HepG2 (cell line): ENCODE measurements at regions not wholly inside any gene's neighbourhood (a gene's known extent, or its start where the extent isn't known, plus 50 kb on each side); places are given as distances from the start of the nearest gene placed in this dataset.
A peak's percentile ranks its signal among the peaks of the same experiment; 100 is the strongest.

Source experiments
- BCL6 ChIP-seq: IDR thresholded peaks from 2 replicates; pipeline ENCODE4 v1.6.1; 2016; ENCODE audit warnings: missing genetic modification reagents, missing compliant biosample characterization
- FOXA3 ChIP-seq: IDR thresholded peaks from 2 replicates; pipeline ENCODE4 v1.6.1; 2016; ENCODE audit warnings: missing genetic modification reagents, missing compliant biosample characterization
- HOXA9 ChIP-seq: sonication (generic); formaldehyde crosslinking; IDR thresholded peaks from 2 replicates; pipeline ENCODE4 v1.8.1; 2022; ENCODE audit warnings: missing genetic modification reagents, mild to moderate bottlenecking, moderate library complexity, borderline replicate concordance
- KDM1A ChIP-seq: IDR thresholded peaks from 2 replicates; pipeline ENCODE4 v1.6.1; 2016; ENCODE audit warnings: missing compliant biosample characterization
- KLF16 ChIP-seq, 2 experiments: sonication (generic) in 1 of 2; formaldehyde crosslinking in 1 of 2; IDR thresholded peaks; 2 replicates each; pipeline versions ENCODE4 v1.6.1 to v1.8.0; 2016 to 2023; ENCODE audit warnings: missing genetic modification reagents in 2 of 2, missing compliant biosample characterization in 1 of 2
- MIER3 ChIP-seq: IDR thresholded peaks from 2 replicates; pipeline ENCODE4 v1.6.1; 2016; ENCODE audit warnings: missing compliant biosample characterization, borderline replicate concordance
- NFKB2 ChIP-seq: sonication (generic); formaldehyde crosslinking; IDR thresholded peaks from 2 replicates; pipeline ENCODE4 v1.4.0; 2020; ENCODE audit warnings: missing genetic modification reagents, borderline replicate concordance
- NFRKB ChIP-seq: fragments of 450-650 bp; IDR thresholded peaks from 2 replicates; pipeline ENCODE4 v1.6.1; 2017
- NPAS2 ChIP-seq: sonication (generic); formaldehyde crosslinking; IDR thresholded peaks from 2 replicates; pipeline ENCODE4 v1.8.0; 2022; ENCODE audit warnings: mild to moderate bottlenecking, missing genetic modification reagents, borderline replicate concordance
- NR2F1 ChIP-seq, 2 experiments: fragments of 450-650 bp in 1 of 2; formaldehyde crosslinking in 1 of 2; IDR thresholded peaks; 2 replicates each; pipeline versions ENCODE4 v1.5.0 to v1.6.1; 2016 to 2020; ENCODE audit warnings: mild to moderate bottlenecking in 1 of 2, missing compliant biosample characterization in 1 of 2, missing genetic modification reagents in 1 of 2, moderate library complexity in 1 of 2
- PHF21A ChIP-seq: sonication (generic); formaldehyde crosslinking; IDR thresholded peaks from 2 replicates; pipeline ENCODE4 v1.5.0; 2020; ENCODE audit warnings: mild to moderate bottlenecking, missing genetic modification reagents
- RAD51 ChIP-seq: fragments of 450-650 bp; IDR thresholded peaks from 2 replicates; pipeline ENCODE4 v1.6.1; 2016; ENCODE audit warnings: borderline replicate concordance
- RARG ChIP-seq: sonication (generic); formaldehyde crosslinking; IDR thresholded peaks from 2 replicates; pipeline ENCODE4 v1.4.0; 2020; ENCODE audit warnings: low read depth, mild to moderate bottlenecking, missing genetic modification reagents
- REPIN1 ChIP-seq: sonication (generic); formaldehyde crosslinking; IDR thresholded peaks from 2 replicates; pipeline ENCODE4 v1.8.0; 2022; ENCODE audit warnings: missing genetic modification reagents, low read depth, mild to moderate bottlenecking, borderline replicate concordance
- SMARCC2 ChIP-seq: fragments of 450-650 bp; IDR thresholded peaks from 2 replicates; pipeline ENCODE4 v1.6.1; 2017; ENCODE audit warnings: antibody characterized with exemption, mild to moderate bottlenecking
- SP1 ChIP-seq, 2 experiments: fragments of 450-650 bp in 1 of 2; sonication (generic) in 1 of 2; formaldehyde crosslinking in 1 of 2; IDR thresholded peaks; 2 replicates each; pipeline versions ENCODE4 v1.4.0 to v1.6.1; 2016 to 2020; ENCODE audit warnings: missing genetic modification reagents in 1 of 2
- SP5 ChIP-seq: IDR thresholded peaks from 2 replicates; pipeline ENCODE4 v1.6.1; 2016; ENCODE audit warnings: low read depth, borderline replicate concordance
- TAF15 ChIP-seq: fragments of 200-400 bp; formaldehyde crosslinking; IDR thresholded peaks from one replicate; pipeline ENCODE4 v1.6.1; 2018; ENCODE audit warnings: mild to moderate bottlenecking, low read depth, low read length; ENCODE audit not compliant: poor library complexity, severe bottlenecking
- ZBTB20 ChIP-seq: sonication (generic); formaldehyde crosslinking; IDR thresholded peaks from 2 replicates; pipeline ENCODE4 v1.8.1; 2023; ENCODE audit warnings: missing genetic modification reagents, low read depth, mild to moderate bottlenecking, borderline replicate concordance
- ZNF180 ChIP-seq: sonication (generic); formaldehyde crosslinking; IDR thresholded peaks from 2 replicates; pipeline ENCODE4 v1.4.0; 2020; ENCODE audit warnings: low read depth, missing genetic modification reagents, borderline replicate concordance
- ZNF549 ChIP-seq: sonication (generic); formaldehyde crosslinking; IDR thresholded peaks from 2 replicates; pipeline ENCODE4 v1.5.0; 2020; ENCODE audit warnings: missing genetic modification reagents
- ZSCAN20 ChIP-seq: sonication (generic); formaldehyde crosslinking; IDR thresholded peaks from 2 replicates; pipeline ENCODE4 v1.4.0; 2020; ENCODE audit warnings: missing genetic modification reagents, mild to moderate bottlenecking, borderline replicate concordance
- TF ChIP-seq, protein P1 (sequence below): sonication (generic); formaldehyde crosslinking; IDR thresholded peaks from 2 replicates; pipeline ENCODE4 v1.9.0; 2021; ENCODE audit warnings: missing genetic modification reagents, mild to moderate bottlenecking, borderline replicate concordance
- TF ChIP-seq, protein P2 (sequence below): sonication (generic); formaldehyde crosslinking; IDR thresholded peaks from 2 replicates; pipeline ENCODE4 v1.4.0; 2020; ENCODE audit warnings: mild to moderate bottlenecking, missing genetic modification reagents
- TF ChIP-seq, protein P3 (sequence below): sonication (generic); formaldehyde crosslinking; IDR thresholded peaks from 2 replicates; pipeline ENCODE4 v1.5.0; 2020; ENCODE audit warnings: mild to moderate bottlenecking, missing genetic modification reagents, borderline replicate concordance

DNA sequence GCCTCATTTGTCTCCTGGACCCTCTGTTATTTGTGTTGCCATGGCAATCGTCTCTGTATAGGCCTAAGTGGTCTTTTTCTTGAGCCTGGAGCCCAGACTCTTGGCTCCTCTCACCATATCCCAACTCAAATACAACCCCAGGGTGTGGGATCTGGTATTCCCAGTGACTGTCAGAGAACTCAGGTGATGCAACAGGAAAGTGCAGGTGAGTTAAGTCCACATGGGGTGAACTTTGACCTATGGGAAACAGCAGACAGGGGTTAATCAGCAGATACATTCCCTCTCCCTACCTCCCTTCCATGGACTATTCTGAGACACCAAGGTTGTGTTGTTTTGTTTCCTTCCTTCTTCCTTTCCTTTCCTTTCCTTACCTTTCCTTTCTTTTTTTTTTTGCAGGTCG is 130.9 kb upstream of the RPS6KA3 start (continued):
- peak; percentile 56; the same call in 1 of the 2 replicates for TF ChIP-seq BCL6 (CRISPR knock-in tag)
- no peak for TF ChIP-seq ZNF180 (CRISPR knock-in tag)
- TF ChIP-seq NFKB2 (CRISPR knock-in tag): no peak
- TF ChIP-seq, protein P1, sequence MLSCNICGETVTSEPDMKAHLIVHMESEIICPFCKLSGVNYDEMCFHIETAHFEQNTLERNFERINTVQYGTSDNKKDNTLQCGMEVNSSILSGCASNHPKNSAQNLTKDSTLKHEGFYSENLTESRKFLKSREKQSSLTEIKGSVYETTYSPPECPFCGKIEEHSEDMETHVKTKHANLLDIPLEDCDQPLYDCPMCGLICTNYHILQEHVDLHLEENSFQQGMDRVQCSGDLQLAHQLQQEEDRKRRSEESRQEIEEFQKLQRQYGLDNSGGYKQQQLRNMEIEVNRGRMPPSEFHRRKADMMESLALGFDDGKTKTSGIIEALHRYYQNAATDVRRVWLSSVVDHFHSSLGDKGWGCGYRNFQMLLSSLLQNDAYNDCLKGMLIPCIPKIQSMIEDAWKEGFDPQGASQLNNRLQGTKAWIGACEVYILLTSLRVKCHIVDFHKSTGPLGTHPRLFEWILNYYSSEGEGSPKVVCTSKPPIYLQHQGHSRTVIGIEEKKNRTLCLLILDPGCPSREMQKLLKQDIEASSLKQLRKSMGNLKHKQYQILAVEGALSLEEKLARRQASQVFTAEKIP: no peak
- TF ChIP-seq ZSCAN20 (CRISPR knock-in tag): no peak
- TF ChIP-seq NPAS2 (CRISPR knock-in tag): no peak
- no peak for TF ChIP-seq SP5 (CRISPR knock-in tag)
- TF ChIP-seq SMARCC2: no peak
- TF ChIP-seq KLF16 (CRISPR knock-in tag; IDR thresholded peaks at IDR 0.05): no peak
- no peak for TF ChIP-seq ZBTB20 (CRISPR knock-in tag)
- TF ChIP-seq FOXA3 (CRISPR knock-in tag): peak; percentile 78
- no peak for TF ChIP-seq NR2F1 (CRISPR knock-in tag; IDR thresholded peaks at IDR 0.05)
- TF ChIP-seq REPIN1: peak; percentile 64; the same call in 1 of the 2 replicates
- no peak for TF ChIP-seq ZNF549 (CRISPR knock-in tag)
- no peak for TF ChIP-seq NFRKB
- no peak for TF ChIP-seq KDM1A
- TF ChIP-seq RAD51: no peak
- TF ChIP-seq RARG (CRISPR knock-in tag): no peak
- TF ChIP-seq TAF15: no peak
- TF ChIP-seq MIER3 (CRISPR knock-in tag): no peak
- TF ChIP-seq PHF21A (CRISPR knock-in tag): no peak
- TF ChIP-seq, protein P2, sequence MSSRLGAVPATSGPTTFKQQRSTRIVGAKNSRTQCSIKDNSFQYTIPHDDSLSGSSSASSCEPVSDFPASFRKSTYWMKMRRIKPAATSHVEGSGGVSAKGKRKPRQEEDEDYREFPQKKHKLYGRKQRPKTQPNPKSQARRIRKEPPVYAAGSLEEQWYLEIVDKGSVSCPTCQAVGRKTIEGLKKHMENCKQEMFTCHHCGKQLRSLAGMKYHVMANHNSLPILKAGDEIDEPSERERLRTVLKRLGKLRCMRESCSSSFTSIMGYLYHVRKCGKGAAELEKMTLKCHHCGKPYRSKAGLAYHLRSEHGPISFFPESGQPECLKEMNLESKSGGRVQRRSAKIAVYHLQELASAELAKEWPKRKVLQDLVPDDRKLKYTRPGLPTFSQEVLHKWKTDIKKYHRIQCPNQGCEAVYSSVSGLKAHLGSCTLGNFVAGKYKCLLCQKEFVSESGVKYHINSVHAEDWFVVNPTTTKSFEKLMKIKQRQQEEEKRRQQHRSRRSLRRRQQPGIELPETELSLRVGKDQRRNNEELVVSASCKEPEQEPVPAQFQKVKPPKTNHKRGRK (CRISPR knock-in tag): no peak
- no peak for TF ChIP-seq HOXA9 (CRISPR knock-in tag)
- TF ChIP-seq SP1 (IDR thresholded peaks at IDR 0.05): no peak
- no peak for TF ChIP-seq SP1 (CRISPR knock-in tag; IDR thresholded peaks at IDR 0.05)
- TF ChIP-seq, protein P3, sequence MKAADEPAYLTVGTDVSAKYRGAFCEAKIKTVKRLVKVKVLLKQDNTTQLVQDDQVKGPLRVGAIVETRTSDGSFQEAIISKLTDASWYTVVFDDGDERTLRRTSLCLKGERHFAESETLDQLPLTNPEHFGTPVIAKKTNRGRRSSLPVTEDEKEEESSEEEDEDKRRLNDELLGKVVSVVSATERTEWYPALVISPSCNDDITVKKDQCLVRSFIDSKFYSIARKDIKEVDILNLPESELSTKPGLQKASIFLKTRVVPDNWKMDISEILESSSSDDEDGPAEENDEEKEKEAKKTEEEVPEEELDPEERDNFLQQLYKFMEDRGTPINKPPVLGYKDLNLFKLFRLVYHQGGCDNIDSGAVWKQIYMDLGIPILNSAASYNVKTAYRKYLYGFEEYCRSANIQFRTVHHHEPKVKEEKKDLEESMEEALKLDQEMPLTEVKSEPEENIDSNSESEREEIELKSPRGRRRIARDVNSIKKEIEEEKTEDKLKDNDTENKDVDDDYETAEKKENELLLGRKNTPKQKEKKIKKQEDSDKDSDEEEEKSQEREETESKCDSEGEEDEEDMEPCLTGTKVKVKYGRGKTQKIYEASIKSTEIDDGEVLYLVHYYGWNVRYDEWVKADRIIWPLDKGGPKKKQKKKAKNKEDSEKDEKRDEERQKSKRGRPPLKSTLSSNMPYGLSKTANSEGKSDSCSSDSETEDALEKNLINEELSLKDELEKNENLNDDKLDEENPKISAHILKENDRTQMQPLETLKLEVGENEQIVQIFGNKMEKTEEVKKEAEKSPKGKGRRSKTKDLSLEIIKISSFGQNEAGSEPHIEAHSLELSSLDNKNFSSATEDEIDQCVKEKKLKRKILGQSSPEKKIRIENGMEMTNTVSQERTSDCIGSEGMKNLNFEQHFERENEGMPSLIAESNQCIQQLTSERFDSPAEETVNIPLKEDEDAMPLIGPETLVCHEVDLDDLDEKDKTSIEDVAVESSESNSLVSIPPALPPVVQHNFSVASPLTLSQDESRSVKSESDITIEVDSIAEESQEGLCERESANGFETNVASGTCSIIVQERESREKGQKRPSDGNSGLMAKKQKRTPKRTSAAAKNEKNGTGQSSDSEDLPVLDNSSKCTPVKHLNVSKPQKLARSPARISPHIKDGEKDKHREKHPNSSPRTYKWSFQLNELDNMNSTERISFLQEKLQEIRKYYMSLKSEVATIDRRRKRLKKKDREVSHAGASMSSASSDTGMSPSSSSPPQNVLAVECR (CRISPR knock-in tag): peak; percentile 23; the same call in 1 of the 2 replicates
